Aorta (tissue), 5 donors: ENCODE measurements at regions not wholly inside any gene's neighbourhood (a gene's known extent, or its start where the extent isn't known, plus 50 kb on each side); places are given as distances from the start of the nearest gene placed in this dataset.
"Not testable (repeated sequence)": the region's sequence is repeated elsewhere in the genome, so short reads cannot be mapped to it uniquely, and the experiment has no call there.

Experiments used
- ATAC-seq: fragments of 200-7000 bp; cut with Tn5 transposase; one replicate; pipeline ENCODE4 v1.9.1; 2022; ENCODE audit warnings: moderate library complexity; ENCODE audit not compliant: low FRiP score
- DNase-seq, 2 donors: peaks; one replicate each; pipeline ENCODE4 v3.0.0-alpha.2; 2020
- H3K27ac ChIP-seq, 2 donors: one replicate each; pipeline ENCODE4 v1.5.1; 2013; ENCODE audit warnings: low read length in 2 of 2, mild to moderate bottlenecking in 2 of 2, moderate library complexity in 2 of 2, control low read depth in 1 of 2, inconsistent platforms in 1 of 2, low read depth in 1 of 2
- H3K27me3 ChIP-seq, 2 donors: one replicate each; pipeline ENCODE4 v1.6.1; 2013; ENCODE audit warnings: control low read depth in 1 of 2, low read length in 1 of 2, mild to moderate bottlenecking in 1 of 2, moderate library complexity in 1 of 2; ENCODE audit not compliant: insufficient read depth in 2 of 2, control insufficient read depth in 1 of 2
- H3K36me3 ChIP-seq, 2 donors: one replicate each; pipeline ENCODE4 v1.6.1; 2013; ENCODE audit warnings: control low read depth in 1 of 2, low read length in 1 of 2, mild to moderate bottlenecking in 1 of 2; ENCODE audit not compliant: insufficient read depth in 2 of 2, control insufficient read depth in 1 of 2
- H3K4me1 ChIP-seq, 2 donors: one replicate each; pipeline ENCODE4 v1.6.1; 2013; ENCODE audit warnings: low read length in 2 of 2, control low read depth in 1 of 2, mild to moderate bottlenecking in 1 of 2, moderate library complexity in 1 of 2; ENCODE audit not compliant: insufficient read depth in 2 of 2, control insufficient read depth in 1 of 2
- H3K4me3 ChIP-seq, 2 donors: one replicate each; pipeline ENCODE4 v1.5.1; 2013; ENCODE audit warnings: low read length in 2 of 2, control low read depth in 1 of 2, mild to moderate bottlenecking in 1 of 2
- H3K9me3 ChIP-seq: one replicate; pipeline ENCODE4 v1.6.1; 2013; ENCODE audit warnings: mild to moderate bottlenecking, low read length; ENCODE audit not compliant: control insufficient read depth
- WGBS, 2 donors: extraction: QIAGEN DNeasy Blood & Tissue Kit; methylation state at CpG; one replicate each; pipeline ENCODE4 v1.1.7; 2013; 5-methylcytosine and 5-hydroxymethylcytosine counted together
- intact Hi-C, 2 donors: fragments of 100-400 bp; cut with DNase I; formaldehyde crosslinking; loops; one replicate each; pipeline versions ENCODE4 v1.14.2 to v1.15.0; 2022
- donor health status: healthy with polysubstance abuse.
- donor health status: Bipolar disorder and iron deficiency.
- donor health status: DM: no; HTN: no; CAD: no.
- donor health status: DM: no; HTN: no; CAD: no.
- donor health status: DM: yes; HTN: yes; CAD: no.

DNA sequence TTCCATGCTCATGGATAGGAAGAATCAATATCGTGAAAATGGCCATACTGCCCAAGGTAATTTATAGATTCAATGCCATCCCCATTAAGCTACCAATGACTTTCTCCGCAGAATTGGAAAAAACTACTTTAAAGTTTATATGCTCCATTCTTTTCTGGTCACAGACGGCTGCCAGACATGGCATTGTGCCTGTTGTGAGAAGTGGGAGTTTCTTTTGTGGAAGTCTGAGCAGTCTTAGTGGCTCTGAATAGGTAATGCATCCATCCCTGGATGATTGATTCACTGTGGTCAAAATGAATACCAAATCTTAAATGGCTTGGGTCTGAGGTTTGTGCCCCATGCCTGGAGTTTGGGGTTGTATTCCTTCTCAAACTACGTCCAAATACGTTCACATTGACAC, 274.5 kb upstream of the AZI2 start:
- Histone ChIP-seq H3K4me1 (no peaks in the 10 kb centered on the region), H3K27me3 (no peaks in the 10 kb centered on the region), H3K4me3 (no peak overlapping the region), H3K27ac (no peak overlapping the region), H3K9me3 (peaks cover 2% of the 10 kb centered on the region), H3K36me3 (no peaks in the 10 kb centered on the region)
- no peak for DNase-seq
- intact Hi-C loops, result no loop called here
- ATAC-seq, result no peak
- WGBS, 2 donors, result 76 to 81% methylated on average over 5 of the region's 5 CpGs

DNA sequence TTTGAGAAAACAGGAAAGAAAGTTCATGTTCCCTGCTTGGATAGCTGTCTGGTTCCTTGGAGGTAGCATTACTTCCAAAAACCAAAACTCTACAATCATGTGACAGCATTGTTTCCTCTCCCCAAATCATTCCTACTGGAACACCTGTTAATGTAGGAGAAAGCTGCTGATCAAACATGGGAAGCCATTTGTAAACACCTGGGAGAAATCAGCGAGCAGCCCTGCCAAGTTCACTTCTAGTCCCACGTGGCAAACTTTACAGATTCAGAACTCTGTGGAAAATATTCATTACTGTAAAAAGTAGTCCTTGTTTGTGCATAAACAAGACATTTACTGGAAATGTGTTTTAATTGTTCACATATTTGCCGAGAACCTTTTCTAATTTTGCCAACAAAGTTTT, 275.5 kb upstream of the AZI2 start:
- Histone ChIP-seq H3K36me3 (no peaks in the 10 kb centered on the region), H3K4me3 (no peak overlapping the region), H3K27ac (no peak overlapping the region), H3K9me3 (peaks cover 2% of the 10 kb centered on the region), H3K27me3 (no peaks in the 10 kb centered on the region), H3K4me1 (peaks cover 0 to 3% of the 10 kb centered on the region in 2 donors)
- intact Hi-C loops, result no loop called here
- WGBS, 2 donors, result 85 to 86% methylated on average over 3 of the region's 3 CpGs
- ATAC-seq (no peak), DNase-seq (no peak)

DNA sequence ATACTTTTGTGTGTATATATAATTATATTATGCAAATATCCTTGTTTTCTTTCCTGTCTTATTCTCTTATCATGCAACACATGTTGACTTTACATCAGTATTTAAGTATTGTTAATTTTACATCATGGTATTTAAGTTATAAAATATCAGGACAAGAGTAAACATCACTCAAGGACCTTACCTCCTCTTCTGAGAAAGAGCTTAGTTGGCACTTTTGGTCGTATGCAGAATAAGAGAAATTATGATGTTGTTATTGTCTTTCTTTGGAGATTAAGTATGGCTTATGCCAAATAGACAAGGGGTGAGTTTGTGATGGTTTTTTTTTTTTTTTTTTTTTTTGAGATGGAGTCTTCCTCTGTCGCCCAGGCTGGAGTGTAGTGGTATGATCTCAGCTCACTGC, 279.2 kb upstream of the AZI2 start:
- WGBS, 2 donors, result 93 to 94% methylated on average over 2 of the region's 2 CpGs
- H3K27me3 ChIP-seq, DNase-seq: not testable (repeated sequence)

DNA sequence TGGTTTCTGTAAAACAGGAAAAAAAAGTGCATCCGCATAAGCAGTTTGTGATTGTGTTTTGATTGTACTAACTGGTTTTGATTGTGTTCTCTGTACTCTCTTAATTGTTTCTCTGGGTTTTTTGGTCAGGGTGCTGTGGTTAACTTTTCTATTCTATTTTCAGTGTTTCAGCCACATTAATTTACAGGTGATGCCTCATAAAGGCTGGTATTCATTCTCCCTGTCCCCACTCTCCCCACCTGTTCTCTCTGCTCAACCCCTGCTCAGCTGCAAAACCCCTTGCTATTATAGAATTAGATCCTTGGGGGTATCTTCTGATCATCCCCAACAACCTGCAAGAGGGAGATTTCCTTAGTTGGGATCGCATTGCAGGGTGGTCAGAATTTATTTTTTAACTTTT, 285.4 kb upstream of the AZI2 start:
- intact Hi-C loops, result no loop called here
- no peak for ATAC-seq
- no peak for DNase-seq
- Histone ChIP-seq H3K27me3 (no peaks in the 10 kb centered on the region), H3K9me3 (no peaks in the 10 kb centered on the region), H3K4me1 (peaks cover 0 to 2% of the 10 kb centered on the region in 2 donors), H3K27ac (no peak overlapping the region), H3K36me3 (no peaks in the 10 kb centered on the region), H3K4me3 (no peak overlapping the region)
- WGBS, 2 donors, result 96 to 98% methylated on average over 2 of the region's 2 CpGs

More for the DNA sequence above, 279.2 kb upstream of the AZI2 start:
- H3K27ac ChIP-seq, ATAC-seq, H3K4me1 ChIP-seq, H3K36me3 ChIP-seq, intact Hi-C loops, H3K9me3 ChIP-seq, H3K4me3 ChIP-seq: not testable (repeated sequence)

DNA sequence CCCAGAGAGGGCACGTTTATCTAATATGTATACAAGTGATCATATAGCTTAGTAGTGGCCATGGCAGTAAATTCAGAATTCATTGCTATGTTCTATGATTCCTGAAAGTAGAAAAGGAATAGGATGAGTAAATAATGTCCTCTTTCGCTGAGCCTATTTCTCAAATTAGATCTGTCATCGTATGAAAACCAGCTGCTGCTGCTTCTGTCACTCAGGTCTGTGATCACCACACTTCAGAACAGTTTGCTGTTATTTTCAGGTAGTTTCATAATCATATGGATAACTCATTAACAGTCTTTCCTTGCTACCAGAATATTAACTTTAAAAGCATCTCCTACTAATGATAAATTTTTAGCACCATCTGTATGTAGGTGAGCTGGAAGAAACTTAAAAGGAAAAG, 289.1 kb upstream of the AZI2 start:
- intact Hi-C loops, result no loop called here
- DNase-seq (no peak), ATAC-seq (no peak)
- no peaks in the 10 kb centered on the region for H3K4me1 ChIP-seq
- peaks cover 0 to 4% of the 10 kb centered on the region in 2 donors for H3K36me3 ChIP-seq
- 76 to 92% methylated on average over 3 of the region's 3 CpGs for WGBS, 2 donors
- H3K27ac ChIP-seq, result no peak overlapping the region
- no peak overlapping the region for H3K4me3 ChIP-seq
- no peaks in the 10 kb centered on the region for H3K9me3 ChIP-seq
- no peaks in the 10 kb centered on the region for H3K27me3 ChIP-seq

DNA sequence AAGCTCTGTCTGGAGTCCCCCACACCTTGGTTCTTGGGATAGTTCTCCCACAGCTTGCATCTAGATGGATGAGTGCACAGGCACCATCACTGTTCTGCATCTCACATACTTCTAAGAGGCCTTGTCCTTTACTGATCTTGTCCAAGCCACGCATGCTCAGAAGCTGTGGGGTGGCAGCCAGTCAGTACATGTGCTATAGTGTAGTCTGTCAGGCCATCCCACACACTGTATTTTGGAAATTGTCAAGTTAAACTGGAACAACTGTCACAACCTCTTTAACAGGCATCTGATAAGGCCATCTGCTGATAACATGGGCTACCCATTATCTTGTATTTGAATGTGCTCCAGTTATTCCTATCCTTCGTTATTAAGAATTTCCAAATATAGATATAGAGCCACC, 296.5 kb upstream of the AZI2 start:
- H3K36me3 ChIP-seq, result peaks cover 0 to 4% of the 10 kb centered on the region in 2 donors
- H3K4me1 ChIP-seq, result no peaks in the 10 kb centered on the region
- intact Hi-C loops, result no loop called here
- H3K9me3 ChIP-seq, result no peaks in the 10 kb centered on the region
- DNase-seq, result no peak
- H3K4me3 ChIP-seq, result no peak overlapping the region
- no peaks in the 10 kb centered on the region for H3K27me3 ChIP-seq
- H3K27ac ChIP-seq, result no peak overlapping the region
- no peak for ATAC-seq
- 71 to 78% methylated on average over 2 of the region's 2 CpGs for WGBS, 2 donors

DNA sequence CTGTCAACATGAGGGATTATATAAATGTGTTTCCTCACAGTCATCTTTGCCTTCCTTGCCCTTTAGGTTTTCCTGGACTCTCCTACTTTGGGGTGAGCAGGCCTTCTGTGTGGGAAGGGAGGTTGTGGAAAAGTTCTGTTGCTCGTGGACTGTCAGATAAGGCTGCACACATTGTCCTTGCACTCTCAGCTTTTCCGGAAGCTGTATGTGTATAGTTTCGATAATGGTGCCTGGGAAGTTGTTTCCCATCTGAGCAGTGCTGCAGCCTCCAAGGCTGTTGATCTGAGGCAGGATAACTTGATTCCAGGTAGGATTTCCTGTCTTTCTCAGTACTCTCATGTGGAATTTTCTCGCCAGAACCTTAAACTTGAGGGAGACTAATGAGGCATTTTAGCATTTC, 297.8 kb upstream of the AZI2 start:
- intact Hi-C loops, result no loop called here
- 73 to 74% methylated on average over 4 of the region's 4 CpGs for WGBS, 2 donors
- H3K4me3 ChIP-seq, result no peak overlapping the region

DNA sequence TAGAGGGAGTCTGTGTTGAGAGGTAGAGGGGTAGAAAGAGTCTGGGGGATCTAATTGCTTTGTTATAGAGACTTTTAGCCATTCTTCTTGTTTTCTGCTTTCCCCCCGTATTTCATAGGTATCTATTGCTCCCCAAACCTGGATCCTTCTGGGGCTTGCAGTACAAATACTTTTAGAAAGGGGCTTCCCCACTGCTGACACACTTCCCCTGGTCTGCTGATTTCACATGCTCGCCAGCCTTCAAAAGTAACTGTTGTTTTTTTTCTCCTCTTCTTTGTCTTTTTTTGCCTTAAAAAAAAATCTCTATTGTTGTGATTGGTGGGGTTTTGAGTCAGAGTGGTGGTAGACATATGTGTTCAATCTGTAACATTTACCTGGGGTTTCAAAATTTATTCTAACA, 300.6 kb upstream of the AZI2 start:
- WGBS, 2 donors, result 90 to 100% methylated on average over 2 of the region's 2 CpGs
- Histone ChIP-seq H3K9me3 (no peaks in the 10 kb centered on the region), H3K27ac (no peak overlapping the region), H3K27me3 (no peaks in the 10 kb centered on the region), H3K36me3 (no peaks in the 10 kb centered on the region), H3K4me1 (peaks cover 0 to 2% of the 10 kb centered on the region in 2 donors), H3K4me3 (no peak overlapping the region)
- intact Hi-C loops, result no loop called here
- DNase-seq, result no peak
- no peak for ATAC-seq

More for the DNA sequence above, 297.8 kb upstream of the AZI2 start:
- Histone ChIP-seq H3K27me3 (no peaks in the 10 kb centered on the region), H3K27ac (no peak overlapping the region), H3K36me3 (no peaks in the 10 kb centered on the region), H3K9me3 (no peaks in the 10 kb centered on the region), H3K4me1 (no peaks in the 10 kb centered on the region)
- ATAC-seq, result no peak
- DNase-seq, result no peak

DNA sequence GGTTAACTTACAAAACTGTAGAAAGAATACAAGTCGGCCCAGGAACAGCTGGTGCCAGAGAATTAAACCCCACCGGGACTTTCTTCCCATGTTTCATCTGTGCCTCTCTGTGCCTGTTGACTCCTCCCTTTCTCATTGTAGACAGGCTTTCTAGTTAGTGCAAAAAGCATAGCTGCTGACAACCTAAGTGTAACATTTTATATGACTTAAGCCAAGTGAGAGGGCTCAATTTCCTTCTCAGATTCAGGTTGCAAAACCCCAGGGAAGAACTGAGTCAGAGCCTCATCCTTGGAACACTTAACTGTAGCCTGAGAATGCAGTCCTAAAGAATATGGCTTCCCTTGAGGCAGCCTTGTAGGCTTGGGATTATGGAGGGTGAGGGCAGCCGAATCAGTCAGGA, 302.5 kb upstream of the AZI2 start:
- Histone ChIP-seq H3K4me1 (peaks cover 0 to 4% of the 10 kb centered on the region in 2 donors), H3K9me3 (no peaks in the 10 kb centered on the region), H3K27ac (no peak overlapping the region), H3K36me3 (no peaks in the 10 kb centered on the region), H3K27me3 (no peaks in the 10 kb centered on the region), H3K4me3 (no peak overlapping the region)
- intact Hi-C loops, result no loop called here
- ATAC-seq (no peak), DNase-seq (no peak)
- WGBS, 2 donors, result 54 to 56% methylated on average over 3 of the region's 3 CpGs
